Calu3 (cell line): ENCODE measurements at regions not wholly inside any gene's neighbourhood (a gene's known extent, or its start where the extent isn't known, plus 50 kb on each side); places are given as distances from the start of the nearest gene placed in this dataset.

Experiments
- BruUV-seq: library from RNA; stranded (reverse); fragments of 400-500 nt; replicated peaks from 2 replicates; lab custom pipeline; 2021; lab: Mats Ljungman, UMichigan
- CTCF ChIA-PET: fragments of 300-600 bp; sonication (Branson Sonifier 250); formaldehyde crosslinking; loops from one replicate; lab custom pipeline; 2022; ENCODE audit warnings: antibody characterized with exemption; lab: Charles Lee
- DNase-seq: peaks from one replicate; pipeline ENCODE4 v3.0.0; 2022
- H3K27ac Mint-ChIP-seq: one replicate; pipeline ENCODE4 v1.8.0; 2022; ENCODE audit warnings: mixed read lengths; ENCODE audit not compliant: unreplicated experiment
- H3K27me3 Mint-ChIP-seq: one replicate; pipeline ENCODE4 v1.8.0; 2022; ENCODE audit warnings: mixed read lengths; ENCODE audit not compliant: unreplicated experiment
- H3K36me3 Mint-ChIP-seq: one replicate; pipeline ENCODE4 v1.8.0; 2022; ENCODE audit warnings: mild to moderate bottlenecking, moderate library complexity, mixed read lengths; ENCODE audit not compliant: insufficient read depth, unreplicated experiment
- H3K4me1 Mint-ChIP-seq: one replicate; pipeline ENCODE4 v1.8.0; 2022; ENCODE audit warnings: mild to moderate bottlenecking, low read depth, mixed read lengths; ENCODE audit not compliant: unreplicated experiment
- H3K4me3 Mint-ChIP-seq: one replicate; pipeline ENCODE4 v1.8.0; 2022; ENCODE audit warnings: mild to moderate bottlenecking, low read depth, moderate library complexity, mixed read lengths; ENCODE audit not compliant: unreplicated experiment
- H3K9me3 Mint-ChIP-seq: one replicate; pipeline ENCODE4 v1.8.0; 2022; ENCODE audit warnings: low read depth, mixed read lengths; ENCODE audit not compliant: unreplicated experiment
- intact Hi-C: fragments of 100-400 bp; cut with micrococcal nuclease; formaldehyde crosslinking; loops from one replicate; pipeline ENCODE4 v1.10.0; 2022; ENCODE audit not compliant: unreplicated experiment
- TF ChIP-seq, protein P1 (sequence below): fragments of 200-600 bp; IDR thresholded peaks from one replicate; pipeline ENCODE4 v1.8.0; 2022; ENCODE audit warnings: antibody characterized with exemption; ENCODE audit not compliant: unreplicated experiment

DNA sequence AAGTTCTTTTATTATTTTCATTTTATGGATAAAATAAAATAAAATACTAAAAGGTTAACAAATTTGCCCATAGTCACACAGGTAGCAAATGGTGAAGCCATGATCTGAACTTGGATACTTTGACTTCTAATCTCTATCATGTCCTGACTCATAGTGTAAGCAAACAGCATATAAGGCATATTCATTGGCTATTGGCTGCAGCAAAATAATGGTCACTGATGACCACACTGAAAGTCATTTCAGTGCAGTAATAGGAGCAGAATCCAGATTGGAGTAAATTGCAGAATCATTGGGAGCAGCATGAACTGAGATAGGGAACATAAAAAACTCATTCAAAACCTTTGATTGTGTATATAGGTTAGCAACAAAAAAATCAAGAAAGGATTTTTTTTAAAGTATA is 262.9 kb downstream of the PLA2G4A start:
- TF ChIP-seq, protein P1, sequence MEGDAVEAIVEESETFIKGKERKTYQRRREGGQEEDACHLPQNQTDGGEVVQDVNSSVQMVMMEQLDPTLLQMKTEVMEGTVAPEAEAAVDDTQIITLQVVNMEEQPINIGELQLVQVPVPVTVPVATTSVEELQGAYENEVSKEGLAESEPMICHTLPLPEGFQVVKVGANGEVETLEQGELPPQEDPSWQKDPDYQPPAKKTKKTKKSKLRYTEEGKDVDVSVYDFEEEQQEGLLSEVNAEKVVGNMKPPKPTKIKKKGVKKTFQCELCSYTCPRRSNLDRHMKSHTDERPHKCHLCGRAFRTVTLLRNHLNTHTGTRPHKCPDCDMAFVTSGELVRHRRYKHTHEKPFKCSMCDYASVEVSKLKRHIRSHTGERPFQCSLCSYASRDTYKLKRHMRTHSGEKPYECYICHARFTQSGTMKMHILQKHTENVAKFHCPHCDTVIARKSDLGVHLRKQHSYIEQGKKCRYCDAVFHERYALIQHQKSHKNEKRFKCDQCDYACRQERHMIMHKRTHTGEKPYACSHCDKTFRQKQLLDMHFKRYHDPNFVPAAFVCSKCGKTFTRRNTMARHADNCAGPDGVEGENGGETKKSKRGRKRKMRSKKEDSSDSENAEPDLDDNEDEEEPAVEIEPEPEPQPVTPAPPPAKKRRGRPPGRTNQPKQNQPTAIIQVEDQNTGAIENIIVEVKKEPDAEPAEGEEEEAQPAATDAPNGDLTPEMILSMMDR: no peak
- intact Hi-C loops: no loop called here
- CTCF ChIA-PET: no interaction called here
- no TSS peak for BruUV-seq
- Mint-ChIP-seq H3K4me1 (peaks cover 4% of the 10 kb centered on the region), H3K9me3 (peaks cover 5% of the 10 kb centered on the region), H3K27ac (no peak overlapping the region), H3K27me3 (no peaks in the 10 kb centered on the region), H3K4me3 (no peak overlapping the region), H3K36me3 (no peaks in the 10 kb centered on the region)
- DNase-seq: no peak

DNA sequence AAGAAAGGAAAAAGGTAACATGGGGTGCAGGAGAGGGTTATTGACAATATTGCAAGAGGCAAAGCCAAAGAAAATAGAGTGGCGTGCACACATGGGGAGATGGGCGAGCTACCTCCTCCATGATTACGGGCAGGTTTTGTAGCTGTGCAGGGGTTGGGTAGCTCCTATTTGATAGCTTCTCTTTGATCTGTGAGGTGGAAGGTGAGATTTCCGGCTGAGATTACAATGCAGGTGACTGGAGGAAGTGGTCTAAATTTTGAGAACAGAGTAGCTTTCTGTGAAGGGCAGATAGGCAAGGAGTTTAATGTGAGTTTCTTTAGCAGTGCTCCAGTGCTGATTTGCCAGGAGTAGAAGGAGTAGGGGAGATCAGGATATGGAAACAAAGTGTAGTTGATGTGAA is 263.4 kb downstream of the PLA2G4A start:
- CTCF ChIA-PET: no interaction called here
- Mint-ChIP-seq H3K4me3 (no peak overlapping the region), H3K27me3 (no peaks in the 10 kb centered on the region), H3K36me3 (no peaks in the 10 kb centered on the region), H3K4me1 (peaks cover 8% of the 10 kb centered on the region), H3K27ac (no peak overlapping the region), H3K9me3 (peaks cover 5% of the 10 kb centered on the region)
- BruUV-seq: no TSS peak
- TF ChIP-seq, protein P1: no peak
- no peak for DNase-seq
- intact Hi-C loops: no loop called here

DNA sequence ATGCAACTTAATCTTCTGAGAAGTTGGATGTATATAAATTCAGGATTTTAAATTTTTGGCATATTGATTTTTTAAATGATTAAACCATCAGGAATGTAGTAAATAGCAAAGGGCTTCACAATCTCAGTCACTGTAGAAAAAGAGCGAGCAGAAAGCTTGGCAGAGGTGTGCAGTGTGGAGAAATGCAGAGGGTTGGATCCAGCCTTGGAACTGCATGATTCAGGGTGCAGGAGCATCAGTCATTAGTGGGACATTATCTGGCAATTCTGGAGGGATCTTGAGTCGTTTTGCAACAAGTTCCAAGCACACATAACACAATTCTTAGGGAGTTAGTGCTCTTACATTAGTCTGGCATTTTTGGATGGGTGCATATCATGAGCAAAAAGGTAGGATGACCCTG is 267.9 kb downstream of the PLA2G4A start:
- TF ChIP-seq, protein P1: no peak
- peaks cover 8% of the 10 kb centered on the region for H3K4me1 Mint-ChIP-seq
- no TSS peak for BruUV-seq
- no peak overlapping the region for H3K4me3 Mint-ChIP-seq
- CTCF ChIA-PET: no interaction called here
- no peaks in the 10 kb centered on the region for H3K27me3 Mint-ChIP-seq
- no peak for DNase-seq
- no peaks in the 10 kb centered on the region for H3K36me3 Mint-ChIP-seq
- H3K27ac Mint-ChIP-seq: no peak overlapping the region
- intact Hi-C loops: no loop called here
- H3K9me3 Mint-ChIP-seq: no peaks in the 10 kb centered on the region

- Mint-ChIP-seq H3K4me3 (no peak overlapping the region), H3K27me3 (no peaks in the 10 kb centered on the region), H3K36me3 (no peaks in the 10 kb centered on the region), H3K4me1 (no peaks in the 10 kb centered on the region), H3K27ac (no peak overlapping the region), H3K9me3 (no peaks in the 10 kb centered on the region)
- intact Hi-C loops: no loop called here
- DNase-seq: no peak
- BruUV-seq: no TSS peak
- TF ChIP-seq, protein P1: no peak
- CTCF ChIA-PET: no interaction called here
Measured at GRCh38 chr1:187110351-187110750, 281.6 kb downstream of the PLA2G4A start.
